ENCODE measurements at regions not wholly inside any gene's neighbourhood (a gene's known extent, or its start where the extent isn't known, plus 50 kb on each side); places are given as distances from the start of the nearest gene placed in this dataset.
"Not testable (repeated sequence)": the region's sequence is repeated elsewhere in the genome, so short reads cannot be mapped to it uniquely, and the experiment has no call there.

DNA sequence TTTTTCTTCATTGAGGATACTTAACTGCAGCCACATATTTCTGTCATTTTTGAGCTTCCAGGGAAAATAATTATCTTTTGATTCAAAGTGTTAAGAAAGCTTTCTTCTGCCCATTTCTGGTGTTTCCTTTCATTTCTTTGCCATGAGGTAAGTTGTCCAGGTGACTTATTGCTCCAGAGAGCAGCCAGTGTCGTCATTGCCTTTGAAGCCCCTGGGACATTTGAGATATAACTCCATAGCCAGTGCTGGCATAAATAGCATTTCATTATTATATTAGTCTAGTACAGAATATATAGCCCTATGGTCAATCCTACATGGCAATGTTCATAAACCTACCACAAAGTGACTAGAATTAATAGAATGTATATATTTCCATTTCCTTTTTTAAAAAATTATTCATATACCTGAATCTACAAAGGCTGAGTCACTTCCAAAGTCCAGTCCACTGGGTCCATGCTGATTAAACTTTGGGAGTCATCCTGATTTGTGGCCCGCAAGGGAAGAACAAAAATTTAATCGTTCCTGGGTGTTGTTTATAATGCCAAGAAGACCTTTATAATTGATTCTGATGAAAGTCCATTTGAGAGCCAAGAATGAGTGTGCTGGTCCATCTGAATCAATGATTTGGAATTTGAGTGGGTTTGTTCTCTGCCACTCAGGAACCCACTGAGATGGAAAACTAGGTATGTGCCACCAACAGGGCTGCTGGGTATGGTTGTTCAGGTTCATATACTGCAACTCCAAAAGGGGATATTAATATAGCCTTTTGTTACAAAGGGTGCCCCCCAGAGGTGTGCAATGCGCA, 221.8 kb upstream of the PLXNA2 start:
- no peak for DNase-seq (ENCODE audit: low read depth)

DNA sequence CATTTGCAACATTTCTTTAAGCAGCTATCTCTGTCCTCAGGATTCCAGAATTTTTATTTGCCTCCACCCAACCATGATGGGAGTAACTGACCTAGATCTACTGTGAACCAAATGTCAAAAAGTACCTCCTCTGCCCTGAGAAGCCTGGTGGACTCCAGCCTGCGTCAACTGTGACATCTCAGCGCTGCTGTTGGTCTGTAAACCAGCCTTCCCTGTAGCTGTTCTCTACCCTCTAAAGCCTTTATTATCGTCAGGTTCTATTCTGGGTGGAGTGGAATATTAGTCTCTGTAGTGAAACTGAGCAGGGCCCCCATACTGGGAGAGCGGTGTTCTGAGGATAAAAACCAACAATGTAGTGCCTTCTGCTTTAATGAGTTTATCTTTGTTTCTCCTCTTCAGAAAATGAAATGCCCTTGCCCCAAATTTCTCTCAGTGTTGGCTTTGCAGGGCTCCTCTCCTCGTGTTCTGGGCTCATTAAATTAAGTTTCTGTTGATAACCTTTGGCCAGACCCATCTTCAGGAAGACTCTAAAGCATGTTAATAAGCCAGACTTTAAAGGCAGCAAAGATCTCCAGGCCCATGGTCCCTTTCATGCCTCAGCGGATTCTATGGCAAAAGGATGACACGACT, 223.1 kb upstream of the PLXNA2 start:
- no peak for DNase-seq (ENCODE audit: low read depth)

DNA sequence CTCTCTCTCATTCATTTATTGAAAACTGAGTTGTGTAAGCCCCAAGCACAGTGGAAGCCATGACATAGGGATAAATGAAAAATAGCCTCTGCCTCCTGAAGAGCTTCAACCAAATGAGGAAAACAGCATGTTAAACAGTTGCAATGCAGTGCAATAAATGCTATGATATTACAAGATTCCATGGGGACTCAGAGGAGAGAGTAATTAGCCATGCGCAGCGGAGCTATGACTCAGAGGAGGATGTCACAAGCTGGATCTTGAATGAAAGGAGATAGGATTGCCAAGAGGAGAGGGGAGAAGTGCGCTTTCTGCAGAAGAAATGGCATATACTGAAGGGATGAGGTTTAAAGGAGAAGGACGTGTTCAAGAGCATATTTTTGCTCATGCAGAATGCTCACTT, 231.3 kb upstream of the PLXNA2 start:
- no peak for DNase-seq (ENCODE audit: low read depth)

DNA sequence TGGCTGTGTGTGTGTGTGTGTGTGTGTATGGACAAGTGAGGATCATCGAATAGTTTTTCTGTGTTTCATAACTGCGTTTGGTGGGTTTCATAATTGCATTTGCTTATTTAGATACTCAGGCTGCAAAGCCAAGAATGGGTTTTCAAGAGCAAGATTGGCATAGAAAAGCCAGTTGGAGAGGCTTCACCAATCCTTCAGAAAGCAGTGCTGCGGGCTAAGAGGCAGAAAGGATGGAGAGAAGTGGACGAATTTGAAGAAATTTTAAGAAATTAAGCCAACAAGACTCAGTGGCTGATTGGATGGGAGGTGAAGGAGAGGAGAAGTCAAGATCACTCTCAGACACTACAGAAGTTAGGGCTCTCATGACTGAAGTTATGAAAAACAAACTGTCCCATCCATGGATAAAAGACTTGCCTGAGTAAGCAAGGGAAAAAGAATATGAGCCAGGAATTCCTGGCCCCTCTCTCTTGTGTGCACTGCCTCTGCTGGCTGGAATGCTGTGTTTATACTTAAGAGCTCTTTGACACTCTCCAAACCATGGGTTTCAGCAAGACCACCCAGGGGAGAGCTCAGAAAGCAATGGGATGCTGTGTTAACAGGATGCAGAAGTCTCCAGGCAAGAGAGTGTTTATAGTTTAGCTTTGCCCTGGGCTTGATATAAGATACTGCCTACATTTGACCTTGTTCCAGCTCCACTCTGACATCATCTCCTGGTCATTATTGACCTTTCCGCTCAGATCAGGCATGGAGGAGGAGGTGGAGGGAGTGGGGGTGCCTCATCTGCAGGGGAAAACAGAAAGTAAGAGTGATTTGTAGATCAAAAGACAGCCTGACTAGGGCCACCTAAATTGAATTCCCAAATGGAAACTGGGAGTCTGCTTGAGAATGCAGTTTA, 232.0 kb upstream of the PLXNA2 start:
- DNase-seq (ENCODE audit: low read depth), result no peak

DNA sequence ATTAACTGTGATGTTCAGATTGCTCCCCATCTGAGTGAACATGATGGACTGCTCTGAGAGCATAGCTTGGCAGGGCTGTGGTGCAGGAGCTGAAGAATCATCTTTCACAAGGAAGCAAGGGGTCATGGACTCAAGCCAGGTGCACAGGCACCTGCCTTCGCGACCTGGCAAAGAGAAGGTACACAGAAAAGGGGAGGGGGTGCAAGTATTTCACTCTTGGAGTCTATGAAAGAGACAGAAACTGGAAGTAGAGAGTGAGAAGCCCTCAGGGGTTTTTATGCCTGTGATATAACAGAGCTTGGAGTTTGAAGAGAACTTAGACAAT, 232.6 kb upstream of the PLXNA2 start:
- no peak for DNase-seq (ENCODE audit: low read depth)

DNA sequence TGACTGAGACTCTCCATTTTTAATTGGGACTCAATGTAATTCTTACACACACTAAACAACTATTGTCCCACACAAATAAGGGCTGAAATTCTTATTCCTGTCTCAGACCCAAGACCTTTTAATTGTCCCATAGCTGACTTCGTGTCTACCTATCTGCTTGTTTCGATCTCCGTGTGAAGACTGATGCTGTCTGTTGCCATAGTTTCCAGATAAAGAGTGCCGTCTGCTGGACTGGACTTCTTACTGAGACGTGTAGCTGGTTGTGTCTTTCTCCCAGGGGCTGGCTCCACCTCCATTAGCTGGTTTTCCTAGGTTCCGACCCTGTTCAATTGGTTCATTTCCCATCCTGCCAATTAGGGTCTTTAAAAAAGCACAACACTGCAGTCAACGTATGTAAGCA, 235.3 kb upstream of the PLXNA2 start:
- no peak for DNase-seq (ENCODE audit: low read depth)

DNA sequence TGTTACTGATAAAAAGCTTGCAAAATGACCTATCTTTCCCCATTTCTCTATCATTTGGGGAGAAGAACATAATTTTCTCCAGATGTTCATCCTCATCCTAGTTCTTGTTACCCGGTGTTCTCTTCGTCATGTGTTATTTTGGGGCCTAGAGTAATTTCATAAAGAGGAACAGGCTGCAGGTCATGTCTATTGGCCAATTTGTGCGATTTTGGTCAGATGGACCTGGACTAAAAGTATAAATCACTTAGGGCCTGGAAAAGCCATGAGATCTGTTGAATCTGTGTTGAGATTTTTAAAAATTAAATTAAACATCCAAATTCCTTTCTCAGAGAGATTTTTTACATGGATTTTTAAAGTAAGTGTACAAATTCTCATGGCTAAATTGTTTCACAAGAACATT, 241.3 kb upstream of the PLXNA2 start:
- DNase-seq (ENCODE audit: low read depth), result no peak

DNA sequence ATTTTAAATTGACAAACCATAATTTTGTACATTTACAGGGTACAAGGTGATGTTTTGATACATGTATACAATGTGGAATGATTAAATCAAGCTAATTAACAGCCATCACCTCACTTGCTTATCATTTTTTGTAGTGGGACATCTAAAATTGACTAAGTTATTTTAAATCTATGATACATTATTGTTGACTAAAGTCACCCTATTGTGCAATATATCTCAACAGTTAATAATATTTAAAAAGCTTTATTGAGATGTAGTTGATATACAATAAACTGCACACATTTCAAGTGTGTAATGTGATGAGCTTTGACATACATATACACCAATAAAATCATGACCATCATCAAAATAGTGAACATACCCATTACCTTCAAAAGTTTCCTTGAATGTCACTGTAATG, 242.5 kb upstream of the PLXNA2 start:
- no peak for DNase-seq (ENCODE audit: low read depth)

DNA sequence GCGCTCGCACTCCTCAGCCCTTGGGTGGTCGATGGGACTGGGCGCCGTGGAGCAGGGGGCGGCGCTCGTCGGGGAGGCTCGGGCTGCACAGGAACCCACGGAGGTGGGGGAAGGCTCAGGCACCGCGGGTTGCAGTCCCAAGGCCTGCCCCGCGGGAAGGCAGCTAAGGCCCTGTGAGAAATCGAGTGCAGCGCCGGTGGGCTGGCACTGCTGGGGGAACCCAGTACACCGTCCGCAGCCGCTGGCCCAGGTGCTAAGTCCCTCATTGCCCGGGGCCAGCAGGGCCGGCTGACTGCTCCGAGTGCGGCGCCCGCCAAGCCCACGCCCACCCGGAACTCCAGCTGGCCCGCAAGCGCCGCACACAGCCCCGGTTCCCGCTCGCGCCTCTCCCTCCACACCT, 244.2 kb upstream of the PLXNA2 start:
- not testable (repeated sequence) for DNase-seq (ENCODE audit: low read depth)

DNA sequence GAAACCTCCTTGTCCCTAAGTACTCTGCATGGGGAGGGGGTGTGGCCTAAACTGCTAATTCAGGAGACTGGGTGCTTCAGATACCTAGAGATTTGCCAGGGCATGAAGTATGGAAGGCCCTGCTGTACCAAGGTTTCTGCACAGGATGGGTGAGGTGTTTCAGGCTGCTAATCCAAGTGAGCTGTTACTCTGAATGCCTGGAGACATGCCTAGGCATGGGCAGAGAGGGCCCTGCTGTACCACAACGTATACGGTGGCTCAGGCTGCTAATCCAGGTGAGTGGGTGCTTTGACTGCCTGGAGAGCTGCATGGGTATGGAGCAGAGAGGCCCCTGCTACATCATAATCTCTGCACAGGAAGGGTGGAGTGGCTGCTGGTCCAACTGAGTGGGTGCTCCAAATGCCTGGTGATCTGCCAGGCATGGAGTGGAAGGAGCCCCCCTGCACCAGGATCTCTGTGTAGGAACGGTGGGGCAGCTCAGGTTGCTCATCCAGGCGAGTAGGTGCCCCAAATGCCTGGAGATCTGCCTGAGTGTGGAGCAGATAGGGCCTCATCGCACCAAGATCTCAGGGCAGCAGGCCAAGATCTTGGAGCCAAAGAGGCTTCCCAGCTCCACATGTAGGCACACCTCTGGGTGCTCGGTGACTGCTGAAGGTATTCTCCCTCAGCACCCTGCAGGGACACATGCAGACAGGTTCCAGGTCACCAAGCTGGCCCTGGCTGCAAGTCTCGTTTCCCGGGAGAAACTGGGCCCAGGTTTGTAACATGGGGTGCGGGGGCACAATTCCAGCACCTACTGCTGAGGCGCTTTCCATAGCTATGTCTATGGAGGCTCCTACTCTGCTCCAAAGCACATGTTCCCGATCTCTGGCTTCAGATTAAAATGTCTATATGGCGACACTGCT, 252.5 kb upstream of the PLXNA2 start:
- DNase-seq (ENCODE audit: low read depth), result no peak

DNA sequence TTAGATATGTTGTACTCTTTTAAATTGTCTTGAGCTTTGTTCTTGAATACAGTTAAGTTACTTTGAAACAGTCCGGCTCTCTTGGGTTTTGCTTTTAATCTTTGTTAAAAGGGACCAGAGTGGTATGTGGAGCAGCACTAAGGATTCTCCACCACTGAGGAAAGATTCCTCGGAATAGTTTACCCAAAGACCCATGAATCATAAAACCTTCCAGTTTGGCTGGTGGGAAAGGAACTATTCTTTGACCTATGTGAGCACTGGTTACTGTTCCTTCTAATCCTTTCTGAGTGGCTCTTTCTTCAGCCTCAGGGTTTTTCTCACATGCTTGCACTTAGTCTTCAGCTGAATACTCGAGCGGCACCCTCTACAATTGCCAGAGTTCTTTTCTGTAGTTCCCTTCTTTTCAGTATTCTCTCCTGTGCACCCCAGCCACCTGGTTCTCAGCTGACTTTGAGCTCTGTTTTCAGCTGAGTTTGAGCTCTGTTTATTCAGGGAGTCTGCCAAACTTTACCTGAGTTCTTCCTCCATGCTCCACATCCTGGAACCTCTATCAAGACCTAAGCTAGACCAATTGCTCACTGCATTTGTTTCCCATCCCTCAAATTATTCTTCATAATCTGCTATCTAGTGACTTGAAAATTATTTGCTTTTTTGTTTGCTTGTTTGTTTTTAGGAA, 253.8 kb upstream of the PLXNA2 start:
- no peak for DNase-seq (ENCODE audit: low read depth)

DNA sequence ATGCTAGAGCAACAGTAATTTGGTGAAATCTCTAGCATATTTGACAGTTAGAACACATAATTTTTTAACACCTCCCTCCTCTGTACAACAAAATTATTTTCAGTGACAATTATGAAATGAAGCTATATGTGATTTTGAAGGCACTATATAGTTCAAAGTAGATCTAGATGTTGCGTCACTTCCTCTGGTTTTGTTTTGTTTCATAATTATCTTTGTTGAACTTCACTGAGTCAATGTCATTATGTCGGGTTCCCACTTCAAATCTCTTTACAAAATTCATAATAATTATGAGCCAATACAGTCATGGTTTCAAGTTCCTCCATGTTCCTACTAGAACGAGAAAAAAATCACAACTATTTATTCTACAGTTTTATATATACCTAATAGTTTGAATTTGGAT, 254.8 kb upstream of the PLXNA2 start:
- DNase-seq (ENCODE audit: low read depth), result no peak

DNA sequence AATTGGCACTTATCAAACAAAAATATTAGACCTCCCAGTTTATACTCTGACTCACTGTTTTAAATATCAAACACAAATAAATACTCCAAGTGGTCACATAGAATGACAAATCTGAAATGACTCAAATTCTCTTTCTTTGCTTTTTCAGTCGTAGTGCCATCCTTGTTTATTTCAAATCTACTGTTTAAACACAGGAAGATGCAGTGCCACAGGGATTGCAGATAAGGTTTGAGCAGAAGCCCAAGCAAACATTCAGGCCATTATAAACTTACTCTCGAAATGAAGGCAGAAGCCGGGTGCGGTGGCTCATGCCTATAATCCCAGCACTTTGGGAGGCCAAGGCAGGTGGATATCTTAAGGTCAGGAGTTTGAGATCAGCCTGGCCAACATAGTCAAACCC, 255.4 kb upstream of the PLXNA2 start:
- no peak for DNase-seq (ENCODE audit: low read depth)

DNA sequence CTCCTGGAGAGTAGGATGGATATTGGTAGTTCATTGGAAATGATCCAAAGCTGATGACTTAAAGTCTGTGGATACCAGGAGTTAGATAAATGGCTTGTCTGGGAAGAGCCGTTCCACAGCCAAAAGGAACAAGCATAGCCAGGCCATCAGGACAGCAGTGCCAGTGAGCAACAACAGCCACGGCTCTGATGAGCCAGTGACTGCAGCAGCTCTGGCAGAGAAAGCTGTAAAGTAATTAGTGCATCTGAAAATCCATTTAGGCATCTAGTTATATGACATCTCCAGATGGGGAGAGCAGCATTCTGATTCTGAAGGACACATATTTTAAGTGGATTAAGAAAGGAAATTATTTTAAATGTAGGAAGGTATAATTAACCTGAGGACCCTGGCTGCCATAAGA, 256.2 kb upstream of the PLXNA2 start:
- no peak for DNase-seq (ENCODE audit: low read depth)

DNA sequence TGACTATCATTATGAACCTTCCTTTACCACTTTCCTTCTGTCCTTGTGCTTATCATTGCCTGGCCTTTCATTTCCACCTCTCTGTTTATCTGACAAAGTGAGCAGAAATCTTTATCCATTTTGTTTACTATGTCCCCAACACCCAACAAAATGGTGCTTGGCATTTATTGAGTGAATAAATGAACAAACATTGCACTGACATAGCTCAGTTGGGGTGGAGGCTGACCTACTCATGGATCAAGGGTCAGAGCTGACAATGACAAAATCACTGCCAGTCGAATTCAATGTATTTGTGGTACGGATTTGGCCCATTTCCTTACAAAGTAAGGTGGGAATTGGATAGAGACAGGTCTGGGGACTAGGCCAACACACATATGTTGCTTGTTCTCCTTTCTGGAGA, 257.4 kb upstream of the PLXNA2 start:
- DNase-seq (ENCODE audit: low read depth), result no peak

DNA sequence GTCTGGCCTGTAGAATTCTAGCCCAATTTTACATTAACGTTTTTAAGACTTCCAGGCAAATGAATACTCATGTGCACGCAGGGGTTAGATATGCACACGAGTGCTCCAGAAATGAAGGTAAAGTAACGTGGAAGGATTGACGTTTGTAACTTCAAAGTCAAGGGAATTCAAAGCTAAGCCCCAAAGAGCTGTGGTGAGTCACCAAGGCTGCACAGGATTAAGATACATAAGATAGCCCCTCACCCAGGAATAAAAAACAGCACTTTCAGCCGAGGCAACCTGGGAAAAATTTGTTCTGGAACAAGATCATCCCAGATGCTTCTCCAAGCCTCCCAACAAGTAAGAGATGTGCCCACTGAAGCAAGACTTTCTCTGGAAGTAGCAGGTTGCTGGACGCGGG, 259.6 kb upstream of the PLXNA2 start:
- no peak for DNase-seq (ENCODE audit: low read depth)

DNA sequence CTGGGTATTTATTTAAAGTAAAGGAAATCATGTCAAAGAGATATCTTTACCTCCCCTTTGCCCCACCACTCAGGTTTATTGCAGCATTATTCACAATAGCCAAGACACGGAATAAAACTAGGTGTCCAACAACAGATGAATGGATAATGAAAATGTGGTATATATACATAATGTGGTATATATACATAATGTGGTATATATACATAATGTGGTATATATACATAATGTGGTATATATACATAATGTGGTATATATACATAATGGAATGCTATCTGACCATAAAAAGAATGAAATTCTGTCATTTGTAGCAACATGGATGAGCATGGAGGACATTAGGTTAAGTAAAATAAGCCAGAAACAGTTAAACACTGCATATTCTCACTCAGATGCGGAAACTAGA, 262.6 kb upstream of the PLXNA2 start:
- DNase-seq (ENCODE audit: low read depth), result no peak

DNA sequence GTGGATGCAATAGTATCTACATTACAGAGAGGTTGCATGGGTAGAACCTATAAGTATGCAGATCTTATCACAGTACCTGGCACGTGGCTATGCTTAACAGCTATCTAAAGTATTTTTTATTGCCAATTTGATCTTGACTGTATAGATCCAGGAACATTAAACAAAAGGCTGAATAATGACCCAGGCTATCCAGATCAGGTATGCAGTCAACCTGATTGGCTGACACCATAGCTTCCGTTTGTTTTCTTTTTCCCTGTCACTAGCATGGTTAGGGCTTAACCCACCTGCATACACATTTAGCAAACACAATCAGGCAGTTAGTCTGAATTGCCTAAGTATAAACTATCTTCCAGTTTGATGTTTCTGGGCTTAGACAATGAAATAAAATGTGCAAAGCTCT, 264.9 kb upstream of the PLXNA2 start:
- DNase-seq (ENCODE audit: low read depth), result no peak

DNA sequence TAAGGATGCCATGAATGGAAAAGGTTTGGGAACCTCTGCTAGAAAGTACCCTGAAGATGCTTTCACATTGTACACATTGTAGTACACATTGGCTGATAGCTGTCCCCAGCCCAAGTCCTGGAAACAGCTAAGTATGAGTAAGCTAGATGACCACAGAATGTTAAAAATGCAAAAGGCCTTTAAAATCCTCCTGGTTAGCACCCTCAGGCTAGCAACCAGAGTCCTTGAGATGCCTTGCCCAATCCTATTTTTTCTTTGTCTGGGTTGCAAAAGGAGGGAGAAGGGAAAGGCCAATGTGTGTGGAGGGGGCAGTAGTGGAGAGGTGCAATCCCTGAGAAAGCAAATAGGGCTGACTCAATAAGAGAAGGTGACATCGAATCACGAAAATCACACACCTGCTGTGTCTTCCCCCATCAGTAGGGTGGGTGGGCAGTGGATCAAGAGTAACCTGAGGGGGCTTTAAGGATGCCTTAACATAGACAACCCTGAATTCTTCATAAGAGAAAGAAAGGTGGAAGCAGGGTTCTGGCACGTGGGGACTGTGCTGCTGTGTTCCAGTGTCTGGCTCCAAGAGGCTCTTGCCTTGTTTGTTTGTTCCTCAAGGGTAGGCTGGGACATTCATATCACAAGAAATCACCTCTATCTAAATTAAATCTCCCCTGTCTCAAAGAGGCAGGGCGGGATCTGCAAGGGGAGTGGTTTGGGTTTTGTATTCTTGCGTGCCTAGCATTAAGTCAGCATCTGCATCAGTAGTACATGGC, 266.2 kb upstream of the PLXNA2 start:
- no peak for DNase-seq (ENCODE audit: low read depth)

DNA sequence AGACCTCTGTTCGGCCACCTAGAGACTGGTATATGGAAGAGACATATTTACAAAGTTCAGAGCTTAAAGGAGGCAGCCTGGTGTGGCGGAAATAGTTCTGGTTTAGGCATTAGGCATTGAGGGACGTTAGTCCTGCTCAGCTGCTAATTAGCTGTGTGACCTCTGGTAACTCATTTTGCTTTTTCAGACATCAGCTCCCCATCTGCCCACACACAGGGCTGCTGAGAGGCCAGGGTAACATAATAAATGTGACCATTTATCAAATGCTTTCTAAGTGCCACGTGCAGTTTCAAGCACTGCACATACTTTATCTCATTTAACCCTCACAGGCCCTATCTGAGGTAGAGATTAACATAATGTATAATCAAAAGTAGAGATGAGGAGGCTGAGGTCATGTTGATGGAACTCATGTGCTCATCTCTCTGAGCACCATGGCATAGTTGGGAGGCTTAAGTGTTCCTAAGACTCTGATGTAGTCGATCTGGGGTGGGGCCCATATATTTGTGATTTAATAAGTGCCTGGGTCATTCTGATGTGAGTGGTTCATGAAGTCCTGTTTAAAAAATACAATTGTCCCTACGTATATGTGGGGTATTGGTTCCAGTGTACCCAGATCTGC, 267.2 kb upstream of the PLXNA2 start:
- no peak for DNase-seq (ENCODE audit: low read depth)
